ENCODE measurements at regions not wholly inside any gene's neighbourhood (a gene's known extent, or its start where the extent isn't known, plus 50 kb on each side); places are given as distances from the start of the nearest gene placed in this dataset.
A peak's percentile ranks its signal among the peaks of the same experiment; 100 is the strongest.

- Mint-ChIP-seq H3K4me3 (no peak overlapping the region), H3K27me3 (no peaks in the 10 kb centered on the region), H3K4me1 (ENCODE audit: unreplicated experiment) (peaks cover 8% of the 10 kb centered on the region), H3K36me3 (no peaks in the 10 kb centered on the region), H3K9me3 (peaks cover 5% of the 10 kb centered on the region), H3K27ac (peak overlapping the region; percentile 27)
- DNase-seq (ENCODE audit: extremely low spot score, unreplicated experiment): no peak
- TF ChIP-seq CTCF (conservative IDR thresholded peaks at IDR 0.05): no peak
Observed at GRCh38 chr6:104404377-104404776, 455.3 kb downstream of the HACE1 start.

GRCh38 chr6:104402572-104402971 lies 457.1 kb downstream of the HACE1 start:
- Mint-ChIP-seq H3K9me3 (peaks cover 5% of the 10 kb centered on the region), H3K36me3 (no peaks in the 10 kb centered on the region), H3K4me1 (ENCODE audit: unreplicated experiment) (peaks cover 8% of the 10 kb centered on the region), H3K27ac (no peak overlapping the region), H3K27me3 (no peaks in the 10 kb centered on the region), H3K4me3 (no peak overlapping the region)
- DNase-seq (ENCODE audit: extremely low spot score, unreplicated experiment): no peak
- no peak for TF ChIP-seq CTCF (conservative IDR thresholded peaks at IDR 0.05)

GRCh38 chr6:104401926-104402325 lies 457.8 kb downstream of the HACE1 start:
- H3K27me3 Mint-ChIP-seq: no peaks in the 10 kb centered on the region
- no peak overlapping the region for H3K4me3 Mint-ChIP-seq
- no peak for DNase-seq (ENCODE audit: extremely low spot score, unreplicated experiment)
- peaks cover 5% of the 10 kb centered on the region for H3K9me3 Mint-ChIP-seq
- H3K27ac Mint-ChIP-seq: no peak overlapping the region
- TF ChIP-seq CTCF (conservative IDR thresholded peaks at IDR 0.05): no peak
- no peaks in the 10 kb centered on the region for H3K36me3 Mint-ChIP-seq
- peaks cover 8% of the 10 kb centered on the region for H3K4me1 Mint-ChIP-seq (ENCODE audit: unreplicated experiment)

GRCh38 chr6:104400844-104401243 lies 458.9 kb downstream of the HACE1 start:
- TF ChIP-seq CTCF (conservative IDR thresholded peaks at IDR 0.05): no peak
- Mint-ChIP-seq H3K4me1 (ENCODE audit: unreplicated experiment) (peaks cover 8% of the 10 kb centered on the region), H3K4me3 (no peak overlapping the region), H3K9me3 (peaks cover 5% of the 10 kb centered on the region), H3K27ac (no peak overlapping the region), H3K27me3 (no peaks in the 10 kb centered on the region), H3K36me3 (no peaks in the 10 kb centered on the region)
- DNase-seq (ENCODE audit: extremely low spot score, unreplicated experiment): no peak

GRCh38 chr6:104396077-104396476 lies 463.6 kb downstream of the HACE1 start:
- Mint-ChIP-seq H3K4me3 (no peak overlapping the region), H3K4me1 (ENCODE audit: unreplicated experiment) (no peaks in the 10 kb centered on the region), H3K9me3 (no peaks in the 10 kb centered on the region), H3K36me3 (no peaks in the 10 kb centered on the region), H3K27ac (no peak overlapping the region), H3K27me3 (peaks cover 3% of the 10 kb centered on the region)
- no peak for DNase-seq (ENCODE audit: extremely low spot score, unreplicated experiment)
- no peak for TF ChIP-seq CTCF (conservative IDR thresholded peaks at IDR 0.05)

- H3K27me3 Mint-ChIP-seq: no peaks in the 10 kb centered on the region
- H3K4me3 Mint-ChIP-seq: no peak overlapping the region
- no peaks in the 10 kb centered on the region for H3K9me3 Mint-ChIP-seq
- DNase-seq (ENCODE audit: extremely low spot score, unreplicated experiment): no peak
- no peaks in the 10 kb centered on the region for H3K4me1 Mint-ChIP-seq (ENCODE audit: unreplicated experiment)
- TF ChIP-seq CTCF (conservative IDR thresholded peaks at IDR 0.05): no peak
- H3K27ac Mint-ChIP-seq: no peak overlapping the region
- no peaks in the 10 kb centered on the region for H3K36me3 Mint-ChIP-seq
Observed at GRCh38 chr6:104381907-104382306, 477.8 kb downstream of the HACE1 start.

Data from type B pancreatic cell (in vitro differentiated cells).